IPS-15b (cell line): ENCODE measurements at regions not wholly inside any gene's neighbourhood (a gene's known extent, or its start where the extent isn't known, plus 50 kb on each side); places are given as distances from the start of the nearest gene placed in this dataset.

Source experiments
- H3K27me3 ChIP-seq: one replicate; pipeline ENCODE4 v1.6.1; 2013; ENCODE audit warnings: low read length; ENCODE audit not compliant: control insufficient read depth, insufficient read depth
- H3K36me3 ChIP-seq: one replicate; pipeline ENCODE4 v1.6.1; 2013; ENCODE audit warnings: low read length; ENCODE audit not compliant: control insufficient read depth, insufficient read depth
- H3K4me1 ChIP-seq: one replicate; pipeline ENCODE4 v1.6.1; 2013; ENCODE audit warnings: mild to moderate bottlenecking, low read length; ENCODE audit not compliant: control insufficient read depth, insufficient read depth
- H3K4me3 ChIP-seq: one replicate; pipeline ENCODE4 v1.5.1; 2013; ENCODE audit warnings: low read depth, low read length
- H3K9ac ChIP-seq: one replicate; pipeline ENCODE4 v1.6.1; 2013; ENCODE audit warnings: low read depth, mild to moderate bottlenecking, low read length
- H3K9me3 ChIP-seq: one replicate; pipeline ENCODE4 v1.6.1; 2013; ENCODE audit warnings: mild to moderate bottlenecking, low read length; ENCODE audit not compliant: control insufficient read depth, insufficient read depth

DNA sequence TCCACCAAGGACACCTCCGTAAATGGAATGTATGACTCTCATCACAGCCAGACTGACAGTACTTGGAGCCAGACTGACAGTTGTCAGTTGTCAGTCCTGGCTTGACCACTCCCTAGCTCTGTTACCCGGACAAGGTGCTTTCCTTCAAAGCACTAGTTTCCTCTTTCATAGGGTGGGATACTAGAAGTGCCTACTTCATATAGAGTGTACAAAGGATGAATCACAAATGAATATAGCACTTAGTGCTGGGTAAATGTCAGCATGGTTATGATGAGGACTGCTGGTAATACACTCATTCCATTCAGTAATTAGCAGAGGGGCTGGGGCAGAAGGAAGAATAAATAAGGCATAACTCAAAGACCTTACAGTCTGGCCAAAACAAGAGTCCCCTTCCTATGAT is 91.4 kb downstream of the ARL4C start:
- Histone ChIP-seq H3K27me3 (no peaks in the 10 kb centered on the region), H3K36me3 (no peaks in the 10 kb centered on the region), H3K9ac (no peak overlapping the region), H3K4me1 (no peaks in the 10 kb centered on the region), H3K9me3 (no peaks in the 10 kb centered on the region), H3K4me3 (no peak overlapping the region)

- no peaks in the 10 kb centered on the region for H3K27me3 ChIP-seq
These were observed 91.9 kb downstream of the ARL4C start for GRCh38 chr2:234404957-234405356.

GRCh38 chr2:234403751-234404150 is 93.1 kb downstream of the ARL4C start:
- H3K36me3 ChIP-seq, result no peaks in the 10 kb centered on the region
- H3K27me3 ChIP-seq, result peaks cover 3% of the 10 kb centered on the region
- H3K4me1 ChIP-seq, result no peaks in the 10 kb centered on the region
- H3K4me3 ChIP-seq, result no peak overlapping the region
- no peak overlapping the region for H3K9ac ChIP-seq
- H3K9me3 ChIP-seq, result no peaks in the 10 kb centered on the region

More at GRCh38 chr2:234404957-234405356, 91.9 kb downstream of the ARL4C start:
- no peaks in the 10 kb centered on the region for H3K36me3 ChIP-seq
- no peak overlapping the region for H3K4me3 ChIP-seq
- H3K9ac ChIP-seq, result no peak overlapping the region
- H3K4me1 ChIP-seq, result no peaks in the 10 kb centered on the region
- H3K9me3 ChIP-seq, result no peaks in the 10 kb centered on the region

- Histone ChIP-seq H3K36me3 (no peaks in the 10 kb centered on the region), H3K9ac (no peak overlapping the region), H3K9me3 (no peaks in the 10 kb centered on the region), H3K27me3 (peaks cover 3% of the 10 kb centered on the region), H3K4me3 (no peak overlapping the region), H3K4me1 (no peaks in the 10 kb centered on the region)
These were observed 93.8 kb downstream of the ARL4C start for GRCh38 chr2:234403074-234403473.

GRCh38 chr2:234401426-234401825 is 95.5 kb downstream of the ARL4C start:
- Histone ChIP-seq H3K4me3 (no peak overlapping the region), H3K36me3 (no peaks in the 10 kb centered on the region), H3K27me3 (peaks cover 9% of the 10 kb centered on the region), H3K9me3 (no peaks in the 10 kb centered on the region), H3K9ac (no peak overlapping the region), H3K4me1 (no peaks in the 10 kb centered on the region)

DNA sequence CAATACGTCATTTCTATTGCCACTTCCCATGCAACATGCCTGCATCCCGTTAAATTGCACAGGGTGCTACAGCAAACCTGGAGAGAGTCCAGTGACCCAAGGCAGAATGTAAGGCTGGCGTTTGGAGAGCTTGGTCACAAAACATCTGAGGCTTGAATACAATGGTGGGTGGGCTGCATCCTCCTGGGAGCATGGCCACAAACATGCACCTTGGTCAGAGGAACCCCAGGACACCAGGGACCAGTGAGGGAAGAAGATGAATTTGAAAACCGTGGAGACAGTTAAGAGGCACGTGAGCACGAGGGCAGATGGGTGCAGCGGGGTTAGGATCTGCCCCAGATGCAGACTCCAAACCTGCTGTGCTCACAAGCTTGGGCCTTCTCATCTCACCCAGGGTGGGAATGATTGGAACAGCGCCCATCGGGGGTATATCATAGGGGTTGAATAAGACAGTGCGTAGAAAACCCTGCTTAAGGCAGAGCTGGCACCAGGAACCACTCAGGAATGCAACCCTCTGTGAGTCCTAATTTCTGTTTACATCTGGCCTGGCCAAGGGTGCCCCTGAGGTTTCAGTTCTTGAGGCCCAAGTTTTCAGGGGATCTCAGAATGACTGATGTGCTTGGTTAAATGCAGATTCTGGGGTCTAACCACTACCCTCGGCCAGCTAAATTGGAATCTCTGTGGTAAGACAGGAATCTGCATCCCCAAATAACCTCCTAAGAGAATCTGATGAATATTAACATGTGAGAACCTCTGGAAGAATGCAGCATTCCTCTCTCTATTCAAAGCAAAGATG is 97.2 kb downstream of the ARL4C start:
- H3K4me3 ChIP-seq, result no peak overlapping the region
- H3K36me3 ChIP-seq, result no peaks in the 10 kb centered on the region
- H3K4me1 ChIP-seq, result no peaks in the 10 kb centered on the region
- peaks cover 12% of the 10 kb centered on the region for H3K27me3 ChIP-seq
- no peak overlapping the region for H3K9ac ChIP-seq
- H3K9me3 ChIP-seq, result no peaks in the 10 kb centered on the region

- no peak overlapping the region for H3K4me3 ChIP-seq
- H3K4me1 ChIP-seq, result no peaks in the 10 kb centered on the region
- no peak overlapping the region for H3K9ac ChIP-seq
- peaks cover 12% of the 10 kb centered on the region for H3K27me3 ChIP-seq
- H3K36me3 ChIP-seq, result no peaks in the 10 kb centered on the region
- H3K9me3 ChIP-seq, result no peaks in the 10 kb centered on the region
These were observed 98.3 kb downstream of the ARL4C start for GRCh38 chr2:234398531-234398930.

- no peaks in the 10 kb centered on the region for H3K9me3 ChIP-seq
- no peak overlapping the region for H3K4me3 ChIP-seq
- H3K9ac ChIP-seq, result no peak overlapping the region
- no peaks in the 10 kb centered on the region for H3K36me3 ChIP-seq
- peaks cover 12% of the 10 kb centered on the region for H3K27me3 ChIP-seq
- H3K4me1 ChIP-seq, result no peaks in the 10 kb centered on the region
These were observed 100.9 kb downstream of the ARL4C start for GRCh38 chr2:234395891-234396420.

DNA sequence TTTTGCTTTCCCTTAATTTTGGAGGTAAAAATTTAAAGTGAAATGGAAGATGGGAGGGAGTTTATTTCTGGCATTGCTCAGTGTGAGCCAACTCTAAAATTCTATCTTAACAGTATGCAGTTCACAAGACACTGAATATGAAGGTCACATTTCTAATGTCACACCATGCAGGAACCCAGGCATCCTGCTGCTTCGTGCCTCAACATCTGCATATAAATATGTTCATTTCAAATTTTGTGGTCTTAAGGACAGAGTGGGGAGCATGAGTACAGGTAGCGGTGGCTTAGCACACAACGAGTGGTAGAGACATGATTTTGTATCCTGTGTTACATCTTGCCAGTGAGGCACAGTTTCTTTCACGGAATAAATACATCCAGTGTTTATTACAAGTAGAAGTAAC is 102.4 kb downstream of the ARL4C start:
- H3K4me1 ChIP-seq, result no peaks in the 10 kb centered on the region
- no peak overlapping the region for H3K4me3 ChIP-seq
- no peaks in the 10 kb centered on the region for H3K36me3 ChIP-seq
- no peaks in the 10 kb centered on the region for H3K9me3 ChIP-seq
- H3K9ac ChIP-seq, result no peak overlapping the region
- H3K27me3 ChIP-seq, result peaks cover 9% of the 10 kb centered on the region

- H3K4me1 ChIP-seq, result no peaks in the 10 kb centered on the region
- H3K27me3 ChIP-seq, result peaks cover 9% of the 10 kb centered on the region
- no peaks in the 10 kb centered on the region for H3K9me3 ChIP-seq
- no peak overlapping the region for H3K4me3 ChIP-seq
- no peak overlapping the region for H3K9ac ChIP-seq
- no peaks in the 10 kb centered on the region for H3K36me3 ChIP-seq
These were observed 103.5 kb downstream of the ARL4C start for GRCh38 chr2:234393354-234393753.

DNA sequence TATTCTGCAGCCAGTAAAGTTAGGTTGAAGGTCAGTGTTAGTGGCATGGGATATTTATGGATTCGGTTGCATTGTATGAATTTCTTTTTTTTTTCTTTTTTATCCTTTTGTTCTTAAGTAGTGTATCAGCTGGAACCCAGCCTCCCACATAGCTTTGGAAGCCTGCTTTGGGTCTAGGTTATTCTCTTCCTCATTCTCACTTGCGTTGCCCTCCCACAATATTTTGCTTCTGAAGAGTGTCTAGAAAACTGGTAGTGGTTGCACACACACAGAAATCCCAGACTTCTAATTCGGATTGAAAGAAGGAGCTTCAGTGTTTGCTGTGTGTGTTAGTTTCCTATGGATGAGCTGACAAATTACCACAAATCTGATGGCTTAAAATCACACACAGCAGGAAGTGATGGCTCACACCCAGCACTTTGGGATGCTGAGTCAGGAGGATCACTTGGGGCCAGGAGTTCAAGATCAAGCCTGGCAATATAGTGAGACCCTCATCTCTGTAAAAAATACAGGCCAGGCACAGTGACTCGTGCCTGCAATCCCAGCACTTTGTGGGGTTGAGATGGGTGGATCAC is 104.8 kb downstream of the ARL4C start:
- Histone ChIP-seq H3K4me1 (no peaks in the 10 kb centered on the region), H3K36me3 (no peaks in the 10 kb centered on the region), H3K9ac (no peak overlapping the region), H3K4me3 (no peak overlapping the region), H3K27me3 (peaks cover 4% of the 10 kb centered on the region), H3K9me3 (no peaks in the 10 kb centered on the region)

DNA sequence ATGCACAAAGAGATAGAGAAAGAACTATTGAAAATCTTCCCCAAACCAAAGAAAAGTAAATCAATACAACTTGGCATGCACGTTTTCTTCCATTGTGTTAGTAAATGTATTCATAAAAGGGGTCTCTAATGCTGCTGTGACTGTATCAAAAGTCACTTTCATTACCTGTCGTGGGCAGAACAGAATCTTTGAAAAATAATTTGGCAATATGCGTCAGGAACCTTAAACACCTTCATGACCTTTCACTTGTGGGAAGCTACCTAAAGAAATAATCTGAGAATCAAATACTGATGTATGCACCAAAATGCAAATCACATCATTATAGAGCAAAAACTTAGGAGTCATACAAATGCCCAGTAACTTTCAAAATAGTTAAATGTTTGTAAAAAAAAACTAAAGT is 105.3 kb downstream of the ARL4C start:
- Histone ChIP-seq H3K27me3 (peaks cover 3% of the 10 kb centered on the region), H3K9ac (no peak overlapping the region), H3K36me3 (no peaks in the 10 kb centered on the region), H3K4me3 (no peak overlapping the region), H3K9me3 (no peaks in the 10 kb centered on the region), H3K4me1 (no peaks in the 10 kb centered on the region)
